ENCODE measurements at regions not wholly inside any gene's neighbourhood (a gene's known extent, or its start where the extent isn't known, plus 50 kb on each side); places are given as distances from the start of the nearest gene placed in this dataset.
A peak's percentile ranks its signal among the peaks of the same experiment; 100 is the strongest.
"Not testable (repeated sequence)": the region's sequence is repeated elsewhere in the genome, so short reads cannot be mapped to it uniquely, and the experiment has no call there.

- DNase-seq (ENCODE audit: low read depth), result no peak
Measured at GRCh38 chr6:14478381-14479225, 361.0 kb downstream of the CD83 start.

DNA sequence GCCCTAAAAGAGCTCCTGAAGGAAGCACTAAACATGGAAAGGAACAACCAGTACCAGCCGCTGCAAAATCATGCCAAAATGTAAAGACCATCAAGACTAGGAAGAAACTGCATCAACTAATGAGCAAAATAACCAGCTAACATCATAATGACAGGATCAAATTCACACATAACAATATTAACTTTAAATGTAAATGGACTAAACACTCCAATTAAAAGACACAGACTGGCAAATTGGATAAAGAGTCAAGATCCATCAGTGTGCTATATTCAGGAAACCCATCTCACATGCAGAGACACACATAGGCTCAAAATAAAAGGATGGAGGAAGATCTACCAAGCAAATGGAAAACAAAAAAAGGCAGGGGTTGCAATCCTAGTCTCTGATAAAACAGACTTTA, 364.4 kb downstream of the CD83 start:
- not testable (repeated sequence) for DNase-seq (ENCODE audit: low read depth)

DNA sequence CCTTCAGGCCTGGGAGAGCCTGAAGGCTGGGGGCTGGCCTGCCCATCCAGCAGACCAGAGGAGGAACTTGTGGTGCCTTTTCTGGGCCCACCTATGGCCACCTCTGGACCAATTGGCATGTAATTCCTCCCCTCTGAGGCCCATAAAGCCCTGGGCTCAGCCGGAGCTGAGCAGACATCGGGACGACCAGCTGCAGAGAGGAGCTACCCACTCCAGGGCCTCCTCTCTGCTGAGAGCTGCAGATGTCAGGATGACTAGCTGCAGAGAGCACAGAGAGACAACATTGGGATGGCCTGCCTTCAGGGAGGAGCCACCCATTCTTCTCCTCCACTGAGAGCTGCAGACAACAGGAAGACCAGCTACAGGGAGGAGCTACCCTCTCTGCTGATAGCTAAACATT, 370.1 kb downstream of the CD83 start:
- no peak for DNase-seq (ENCODE audit: low read depth)

DNA sequence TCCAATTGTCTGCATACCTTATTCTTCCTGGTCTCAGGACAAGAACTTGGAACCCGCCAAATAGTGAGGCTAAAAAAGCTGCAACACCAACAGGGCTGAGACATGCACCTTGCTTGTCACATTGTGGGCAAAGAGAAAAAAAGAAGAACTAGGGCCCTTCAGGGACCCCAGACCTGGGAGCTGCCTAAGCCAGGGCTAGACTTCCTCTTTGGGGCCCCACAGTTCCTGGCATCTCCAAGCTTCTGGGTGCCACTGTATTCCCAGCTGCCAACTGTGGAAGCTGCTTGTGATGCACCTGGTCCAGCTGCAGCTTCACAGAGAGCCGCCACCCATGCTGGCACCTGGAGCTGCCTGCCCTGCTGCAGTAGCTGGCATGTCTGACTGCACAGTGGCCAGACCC, 370.6 kb downstream of the CD83 start:
- DNase-seq (ENCODE audit: low read depth), result no peak

- DNase-seq (ENCODE audit: low read depth), result no peak
Measured at GRCh38 chr6:14489445-14489844, 371.9 kb downstream of the CD83 start.

- DNase-seq (ENCODE audit: low read depth), result no peak
Measured at GRCh38 chr6:14498748-14499147, 381.2 kb downstream of the CD83 start.

DNA sequence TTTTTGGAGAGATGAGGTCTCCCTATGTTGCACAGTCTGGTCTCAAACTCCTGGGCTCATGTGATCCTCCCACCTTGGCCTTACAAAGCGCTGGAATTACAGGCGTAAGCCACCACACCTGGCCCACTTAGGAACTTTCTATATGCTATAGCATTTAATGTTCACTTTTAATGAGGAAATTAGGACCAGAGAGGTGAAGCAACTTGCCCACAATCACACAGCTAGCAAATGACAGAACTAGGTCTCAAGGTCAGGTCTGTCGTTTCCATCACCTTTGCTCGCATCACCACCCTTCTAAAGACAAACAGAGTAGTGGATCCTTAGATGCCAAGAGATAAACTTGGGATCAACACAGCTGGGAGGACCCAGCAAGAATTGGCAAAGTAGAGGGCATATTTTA, 381.7 kb downstream of the CD83 start:
- no peak for DNase-seq (ENCODE audit: low read depth)

DNA sequence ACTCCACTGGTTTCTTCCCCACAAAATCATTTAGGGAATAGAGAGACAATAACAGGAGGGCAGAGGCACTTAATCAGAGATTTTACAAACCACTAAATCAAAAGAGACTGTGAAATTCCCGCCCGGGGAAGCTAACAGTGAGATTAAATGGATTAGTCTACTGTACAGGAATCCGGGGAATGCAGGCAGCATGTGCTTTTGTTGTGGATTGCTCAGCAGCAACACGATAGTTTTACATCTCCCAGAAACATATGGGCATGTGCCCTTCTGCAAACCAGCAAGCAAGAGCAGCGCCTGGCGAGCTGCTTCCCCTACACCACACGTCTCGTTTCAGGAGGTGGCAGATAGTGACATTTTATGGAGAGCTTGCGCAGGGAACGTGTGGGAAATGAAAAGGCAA, 382.3 kb downstream of the CD83 start:
- DNase-seq (ENCODE audit: low read depth), result peak; percentile 93

DNA sequence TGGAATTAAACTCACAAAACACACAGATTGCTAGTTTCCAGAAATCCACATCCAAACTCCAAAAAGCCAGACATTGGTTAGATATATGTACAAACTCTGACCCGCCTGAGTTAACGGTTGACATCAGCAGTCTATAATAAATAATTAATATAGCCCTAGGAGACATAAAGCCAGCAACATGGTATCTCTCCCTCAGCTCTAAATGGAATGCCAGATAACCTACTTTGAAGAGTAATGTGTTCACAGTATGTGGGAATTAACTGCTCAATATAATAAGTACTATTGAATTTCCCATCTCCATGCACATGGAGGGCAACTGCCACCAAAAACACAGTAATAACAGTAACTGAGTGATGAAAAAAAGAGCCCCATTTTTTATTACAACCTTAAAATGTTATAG, 383.2 kb downstream of the CD83 start:
- DNase-seq (ENCODE audit: low read depth), result no peak

DNA sequence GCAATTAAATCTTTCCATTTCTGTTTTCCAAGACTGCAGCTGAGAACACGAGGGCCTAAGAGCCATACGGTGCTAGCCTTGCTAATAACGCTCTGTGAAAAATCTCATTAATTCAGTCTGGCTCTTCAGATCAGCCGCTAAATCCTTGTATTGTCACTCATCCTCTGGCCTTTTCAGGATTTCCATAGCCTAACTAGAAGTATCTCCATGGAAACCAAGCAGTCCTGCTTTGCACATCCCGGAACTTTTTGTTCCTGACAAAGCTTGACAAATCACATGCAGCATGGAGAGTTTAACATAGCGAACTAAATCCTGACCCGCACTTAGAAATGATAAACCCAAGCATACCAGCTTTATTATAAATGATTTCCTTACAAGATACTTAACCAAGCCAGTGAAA, 383.7 kb downstream of the CD83 start:
- DNase-seq (ENCODE audit: low read depth), result no peak

GRCh38 chr6:14501914-14502313, 384.3 kb downstream of the CD83 start:
- no peak for DNase-seq (ENCODE audit: low read depth)

- no peak for DNase-seq (ENCODE audit: low read depth)
Measured at GRCh38 chr6:14502551-14502950, 385.0 kb downstream of the CD83 start.

- no peak for DNase-seq (ENCODE audit: low read depth)
Measured at GRCh38 chr6:14505401-14505800, 387.8 kb downstream of the CD83 start.

DNA sequence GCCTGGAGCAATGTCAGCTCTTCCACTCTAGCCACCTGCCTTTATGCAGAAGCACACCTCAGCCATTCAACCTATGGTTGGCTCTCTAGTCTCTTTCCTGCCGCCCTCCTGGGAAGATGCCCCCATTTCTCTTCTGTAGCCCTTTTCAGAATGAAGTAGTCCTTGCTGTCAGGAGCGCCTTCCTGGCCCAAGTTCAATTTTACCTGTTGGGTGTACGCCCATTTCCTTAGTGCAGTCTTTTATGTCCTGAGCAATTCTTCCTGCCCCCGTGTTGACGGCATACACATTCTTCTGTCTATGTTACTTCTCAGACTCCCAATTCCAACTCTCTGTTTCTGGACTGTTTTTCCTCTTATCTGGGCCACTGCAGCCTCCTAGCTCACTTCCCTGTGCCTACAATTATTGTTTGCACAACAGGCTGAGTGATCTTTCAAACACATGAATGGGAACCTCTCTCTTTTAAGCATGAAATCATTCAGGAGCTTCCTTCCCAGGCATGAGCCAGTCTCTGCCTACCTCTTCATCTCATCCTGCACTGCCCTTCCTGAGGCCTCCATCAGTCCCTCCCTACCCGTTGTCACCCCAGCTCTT, 389.2 kb downstream of the CD83 start:
- DNase-seq (ENCODE audit: low read depth), result no peak

- DNase-seq (ENCODE audit: low read depth), result no peak
Measured at GRCh38 chr6:14509120-14509519, 391.5 kb downstream of the CD83 start.

DNA sequence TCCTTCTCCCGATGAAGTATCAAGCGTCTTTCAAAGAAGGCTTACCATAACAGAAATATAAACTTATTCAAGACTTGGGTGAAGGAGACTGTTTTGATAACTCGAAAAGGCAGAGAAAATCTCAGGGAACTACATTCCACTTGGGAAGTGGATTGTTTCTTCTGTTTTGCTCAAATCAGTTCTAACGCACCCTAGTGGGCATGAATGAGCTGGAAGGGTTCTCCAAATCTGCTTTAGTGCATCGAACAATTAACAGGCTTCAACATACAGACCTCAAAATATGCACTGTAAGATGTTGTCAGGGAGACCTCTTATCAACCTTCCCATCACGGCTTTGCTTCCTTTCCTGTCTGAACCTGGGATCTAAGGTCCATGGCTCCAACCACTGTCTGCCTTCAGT, 392.5 kb downstream of the CD83 start:
- no peak for DNase-seq (ENCODE audit: low read depth)

GRCh38 chr6:14511061-14511586, 393.6 kb downstream of the CD83 start:
- DNase-seq (ENCODE audit: low read depth), result no peak

DNA sequence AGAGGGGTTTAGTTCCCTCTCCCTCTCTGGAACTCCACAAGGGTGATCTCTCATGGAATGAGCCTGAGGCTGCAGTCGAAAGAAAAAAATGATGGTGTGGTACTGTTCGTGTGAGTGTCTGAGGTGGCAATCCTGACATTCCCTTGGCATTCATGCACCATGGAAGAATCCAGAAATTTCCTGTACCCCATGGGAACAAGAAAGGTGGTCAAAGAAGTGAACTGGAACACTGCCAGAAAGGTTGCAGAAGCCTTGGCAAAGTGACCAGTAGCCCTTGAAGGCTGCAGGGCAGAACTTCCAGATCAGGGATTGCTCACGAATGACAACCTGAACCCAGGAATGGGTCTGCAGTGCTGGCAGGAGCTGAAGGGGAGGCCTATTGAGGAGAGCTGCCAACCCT, 394.7 kb downstream of the CD83 start:
- DNase-seq (ENCODE audit: low read depth), result no peak

DNA sequence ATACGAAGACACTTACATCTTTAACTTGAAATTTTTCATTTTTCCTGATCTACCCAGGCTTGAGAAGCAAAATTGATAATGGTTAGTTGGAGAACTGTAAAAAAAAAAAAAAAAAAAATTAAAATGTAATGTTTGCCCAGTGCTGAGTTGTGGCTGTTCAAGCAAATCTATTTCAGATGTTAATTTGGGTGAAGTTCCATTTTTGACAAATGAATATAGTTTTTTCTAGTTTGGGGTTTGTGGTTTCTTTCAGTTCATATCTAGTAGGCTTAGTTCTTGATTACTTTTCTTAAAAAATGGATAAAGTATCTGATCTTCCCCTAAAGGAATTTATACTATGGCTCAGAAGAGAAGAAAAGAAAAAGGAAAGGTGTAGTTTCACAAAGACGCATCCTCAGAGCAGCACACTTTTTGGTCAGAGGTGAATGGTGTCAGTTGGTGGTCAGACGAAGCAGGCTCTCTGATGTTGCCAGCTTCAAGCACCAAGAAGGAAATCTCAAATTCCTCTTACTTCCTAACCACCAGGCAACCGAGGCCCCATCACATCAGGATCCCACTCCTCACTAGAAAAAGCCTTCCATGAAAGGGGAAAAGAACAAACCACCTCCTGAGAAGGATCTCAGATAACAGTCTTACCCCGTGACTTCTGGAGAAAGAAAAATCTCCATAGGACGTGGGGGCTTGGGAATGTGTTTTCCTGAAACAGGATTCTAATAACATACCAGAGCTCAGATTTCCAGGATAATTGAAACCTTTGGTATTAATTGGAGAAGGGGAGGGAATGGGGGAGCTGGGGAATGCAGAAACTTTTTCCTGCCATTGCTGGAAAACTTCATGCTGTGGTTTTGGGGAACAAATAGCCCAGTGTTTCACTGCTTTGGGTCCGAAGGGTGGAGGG, 396.2 kb downstream of the CD83 start:
- DNase-seq (ENCODE audit: low read depth), result no peak

DNA sequence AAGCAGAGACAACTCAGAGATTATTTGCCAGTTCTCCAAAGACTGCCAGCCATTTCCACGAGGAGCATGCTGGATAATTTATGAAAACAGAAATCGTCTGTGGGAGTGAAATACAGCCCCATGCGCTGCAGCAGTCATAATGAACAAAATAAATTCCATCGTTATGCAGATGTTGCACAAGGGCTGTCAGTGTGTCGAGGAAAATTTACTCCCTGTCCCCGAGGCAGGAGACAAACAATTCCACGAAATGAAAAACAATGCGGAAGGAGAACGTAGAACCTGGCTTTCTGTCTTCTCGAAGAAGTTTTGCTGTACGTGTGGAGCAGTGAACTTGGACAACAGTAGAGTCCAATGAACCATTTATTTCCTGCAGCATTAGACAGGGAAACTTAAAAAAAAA, 399.4 kb downstream of the CD83 start:
- DNase-seq (ENCODE audit: low read depth), result no peak

GRCh38 chr6:14517516-14518105, 400.0 kb downstream of the CD83 start:
- DNase-seq (ENCODE audit: low read depth), result peak; percentile 8

GRCh38 chr6:14518515-14519217, 401.1 kb downstream of the CD83 start:
- DNase-seq (ENCODE audit: low read depth), result peak; percentile 52

All from EH (cell line).